H1 (cell line): ENCODE measurements at regions not wholly inside any gene's neighbourhood (a gene's known extent, or its start where the extent isn't known, plus 50 kb on each side); places are given as distances from the start of the nearest gene placed in this dataset.

ENCODE experiments used
- CTCF ChIA-PET: fragments of 300-600 bp; sonication (Branson Sonifier 250); formaldehyde crosslinking; loops from one replicate; lab custom pipeline; 2021; ENCODE audit not compliant: partially characterized antibody; lab: Charles Lee
- POLR2A ChIA-PET: fragments of 300-600 bp; sonication (Branson Sonifier 250); formaldehyde crosslinking; loops from one replicate; lab custom pipeline; 2021; ENCODE audit warnings: inconsistent platforms; ENCODE audit not compliant: partially characterized antibody; lab: Charles Lee
- DNase-seq, 2 experiments: peaks; one replicate each; pipeline versions ENCODE4 v3.0.0 to v3.0.0-alpha.2; 2010 to 2022; ENCODE audit warnings: low spot score in 2 of 2, low read depth in 1 of 2, mixed read lengths in 1 of 2
- FAIRE-seq: peaks from 2 replicates; lab custom pipeline; 2011; peaks lifted over from hg19 to GRCh38; lab: Jason Lieb, UNC
- H2AFZ ChIP-seq: 2 replicates; pipeline ENCODE4 v1.8.1; 2012; ENCODE audit warnings: low read length, inconsistent platforms
- H2AK5ac ChIP-seq: 2 replicates; pipeline ENCODE4 v1.6.1; 2013; ENCODE audit warnings: low read depth, low read length
- H2BK120ac ChIP-seq: replicated peaks from 2 replicates; pipeline ENCODE3; 2013; ENCODE audit warnings: low read depth, low read length, inconsistent platforms
- H2BK12ac ChIP-seq: 2 replicates; pipeline ENCODE4 v1.6.1; 2013; ENCODE audit warnings: low read depth, low read length
- H2BK15ac ChIP-seq: 2 replicates; pipeline ENCODE4 v1.6.1; 2013; ENCODE audit warnings: low read length
- H2BK20ac ChIP-seq: 2 replicates; pipeline ENCODE4 v1.6.1; 2013; ENCODE audit warnings: low read length
- H2BK5ac ChIP-seq: 2 replicates; pipeline ENCODE4 v1.6.1; 2013; ENCODE audit warnings: low read depth, low read length
- H3K14ac ChIP-seq: 2 replicates; pipeline ENCODE4 v1.6.1; 2013; ENCODE audit warnings: inconsistent platforms; ENCODE audit not compliant: insufficient read length
- H3K18ac ChIP-seq: 2 replicates; pipeline ENCODE4 v1.6.1; 2013; ENCODE audit warnings: low read length; ENCODE audit errors: extremely low read depth
- H3K23ac ChIP-seq: 2 replicates; pipeline ENCODE4 v1.6.1; 2013; ENCODE audit warnings: inconsistent platforms; ENCODE audit not compliant: insufficient read length
- H3K23me2 ChIP-seq: 2 replicates; pipeline ENCODE4 v1.6.1; 2013; ENCODE audit warnings: low read depth, low read length
- H3K27ac ChIP-seq: 2 replicates; pipeline ENCODE4 v1.6.1; 2011; ENCODE audit warnings: low read depth, low read length, inconsistent platforms
- H3K27me3 ChIP-seq, 4 experiments: replicated peaks in 1 of 4; 1 replicate in 1 of 4; 2 replicates in 3 of 4; pipeline versions ENCODE4 v1.6.1 to v1.8.1; 2011 to 2013; ENCODE audit warnings: low read length in 3 of 4, mild to moderate bottlenecking in 3 of 4, inconsistent platforms in 2 of 4, mixed read lengths in 2 of 4, moderate library complexity in 1 of 4; ENCODE audit not compliant: control insufficient read depth in 3 of 4, insufficient read depth in 3 of 4; ENCODE audit errors: extremely low read depth in 1 of 4
- H3K36me3 ChIP-seq, 4 experiments: 2 replicates each; pipeline versions ENCODE4 v1.6.1 to v1.8.1; 2011 to 2013; ENCODE audit warnings: mild to moderate bottlenecking in 4 of 4, low read length in 3 of 4, moderate library complexity in 2 of 4, control low read depth in 1 of 4, inconsistent platforms in 1 of 4; ENCODE audit not compliant: insufficient read depth in 4 of 4, control insufficient read depth in 2 of 4
- H3K4ac ChIP-seq: replicated peaks from 2 replicates; pipeline ENCODE3; 2013; ENCODE audit warnings: low read length, low read depth, mixed read lengths, inconsistent platforms; ENCODE audit not compliant: insufficient read length
- H3K4me1 ChIP-seq, 4 experiments: replicated peaks in 1 of 4; 1 replicate in 1 of 4; 2 replicates in 3 of 4; pipeline versions ENCODE4 v1.6.1 to v1.8.1; 2011 to 2013; ENCODE audit warnings: low read length in 3 of 4, inconsistent platforms in 2 of 4, mixed read lengths in 1 of 4; ENCODE audit not compliant: insufficient read depth in 4 of 4, control insufficient read depth in 3 of 4
- H3K4me2 ChIP-seq, 2 experiments: 2 replicates each; pipeline versions ENCODE4 v1.6.1 to v1.8.1; 2011 to 2013; ENCODE audit warnings: low read depth in 2 of 2, low read length in 2 of 2, control low read depth in 1 of 2, inconsistent platforms in 1 of 2, mild to moderate bottlenecking in 1 of 2; ENCODE audit not compliant: insufficient read depth in 1 of 2
- H3K4me3 ChIP-seq, 4 experiments: fragments of 200-600, 300-600 bp in 1 of 4; sonication (generic), shearing (Covaris generic), sonication (Bioruptor Twin) in 1 of 4; 2 replicates each; pipeline versions ENCODE4 v1.5.1 to v1.8.1; 2011 to 2016; ENCODE audit warnings: low read length in 4 of 4, low read depth in 3 of 4, control low read depth in 2 of 4, inconsistent platforms in 2 of 4, mild to moderate bottlenecking in 2 of 4, mixed read lengths in 1 of 4, moderate library complexity in 1 of 4; ENCODE audit not compliant: insufficient read depth in 2 of 4; ENCODE audit errors: extremely low read depth in 1 of 4
- H3K56ac ChIP-seq: replicated peaks from 2 replicates; pipeline ENCODE3; 2013; ENCODE audit warnings: low read depth, mild to moderate bottlenecking, mixed read lengths, low read length, inconsistent platforms; ENCODE audit not compliant: insufficient read length
- H3K79me1 ChIP-seq: 2 replicates; pipeline ENCODE4 v1.6.1; 2013; ENCODE audit warnings: low read depth, low read length, control low read depth
- H3K79me2 ChIP-seq, 2 experiments: 2 replicates each; pipeline versions ENCODE4 v1.6.1 to v1.8.1; 2012 to 2013; ENCODE audit warnings: low read length in 2 of 2, mild to moderate bottlenecking in 2 of 2, inconsistent platforms in 1 of 2; ENCODE audit not compliant: insufficient read depth in 2 of 2, control insufficient read depth in 1 of 2
- H3K9ac ChIP-seq, 4 experiments: replicated peaks in 1 of 4; 1 replicate in 1 of 4; 2 replicates in 3 of 4; pipeline versions ENCODE4 v1.6.1 to v1.8.1; 2011 to 2013; ENCODE audit warnings: low read depth in 3 of 4, low read length in 3 of 4, control low read depth in 2 of 4, mild to moderate bottlenecking in 2 of 4, moderate library complexity in 2 of 4, inconsistent platforms in 1 of 4; ENCODE audit errors: extremely low read depth in 1 of 4
- H3K9me3 ChIP-seq, 2 experiments: 2 replicates each; pipeline versions ENCODE4 v1.6.1 to v1.8.1; 2012 to 2013; ENCODE audit warnings: mild to moderate bottlenecking in 2 of 2, moderate library complexity in 2 of 2, control low read depth in 1 of 2, inconsistent platforms in 1 of 2, low read depth in 1 of 2, low read length in 1 of 2, mixed read lengths in 1 of 2; ENCODE audit not compliant: insufficient read depth in 2 of 2
- H4K20me1 ChIP-seq, 2 experiments: replicated peaks in 1 of 2; 2 replicates each; pipeline versions ENCODE3 to v1.8.1; 2011 to 2013; ENCODE audit warnings: inconsistent platforms in 2 of 2, low read length in 2 of 2, mild to moderate bottlenecking in 1 of 2; ENCODE audit not compliant: insufficient read depth in 2 of 2, control insufficient read depth in 1 of 2
- H4K5ac ChIP-seq: 2 replicates; pipeline ENCODE4 v1.6.1; 2013; ENCODE audit warnings: low read length, low read depth, mixed read lengths, inconsistent platforms; ENCODE audit not compliant: insufficient read length
- H4K8ac ChIP-seq: 2 replicates; pipeline ENCODE4 v1.8.0; 2013; ENCODE audit warnings: mild to moderate bottlenecking, moderate library complexity, low read length, inconsistent platforms; ENCODE audit not compliant: insufficient read depth; ENCODE audit errors: extremely low read depth
- H4K91ac ChIP-seq: replicated peaks from 2 replicates; pipeline ENCODE3; 2013; ENCODE audit warnings: low read length, mixed read lengths, inconsistent platforms; ENCODE audit not compliant: insufficient read length
- CBX8 ChIP-seq: fragments of 300-800, 300-1000 bp; sonication (generic); IDR thresholded peaks from 2 replicates; pipeline ENCODE4 v1.7.1; 2016; ENCODE audit warnings: low read depth, low read length, borderline replicate concordance
- KDM1A ChIP-seq: fragments of 200-600, 300-600 bp; sonication (generic); IDR thresholded peaks from 2 replicates; pipeline ENCODE4 v1.7.1; 2016; ENCODE audit warnings: mild to moderate bottlenecking, low read length, borderline replicate concordance
- WGBS, 2 experiments: shearing (Covaris generic) in 1 of 2; methylation state at CpG; one replicate each; pipeline versions ENCODE4 v1.1.6 to v1.1.7; 2013 to 2015; ENCODE audit warnings: low lambda C conversion rate in 2 of 2, mixed read lengths in 2 of 2, inconsistent platforms in 1 of 2, low coverage in 1 of 2, missing lambda C conversion rate in 1 of 2; ENCODE audit not compliant: insufficient replicate concordance in 2 of 2, insufficient coverage in 1 of 2, insufficient read length in 1 of 2; ENCODE audit errors: extremely low coverage in 1 of 2, missing lambda C conversion rate in 1 of 2; 5-methylcytosine and 5-hydroxymethylcytosine counted together

GRCh38 chr16:54586474-54587175, 300.0 kb upstream of the IRX3 start:
- Histone ChIP-seq H3K27ac (no peak overlapping the region), H3K9ac (no peak overlapping the region), H2AFZ (peak overlapping the region; percentile 18; the same call in 1 of the 2 replicates), H4K91ac (peak overlapping the region; percentile 26), H2AK5ac (no peak overlapping the region), H3K4ac (no peak overlapping the region), H4K8ac (no peak overlapping the region), H3K79me2 (no peaks in the 10 kb centered on the region), H3K23me2 (no peaks in the 10 kb centered on the region), H3K36me3 (no peaks in the 10 kb centered on the region), H4K20me1 (no peaks in the 10 kb centered on the region), H3K4me2 (peak overlapping the region in 1 of 2 experiments; percentile 50; a peak in 2 of 4 replicates)
- ChIA-PET POLR2A (interaction anchor here (2.0 kb wide), 1 partner anchor 8 kb away, joined by 6 read pairs; no protein-coding TSS in a partner anchor), CTCF (interaction anchor here (1.1 kb wide), 1 partner anchor 10 kb away, joined by 3 read pairs; no protein-coding TSS in a partner anchor)
- no peak for FAIRE-seq
- TF ChIP-seq KDM1A: peak; percentile 20; the same call in 1 of the 2 replicates
- no peak for TF ChIP-seq CBX8
- TF ChIP-seq, all 59 proteins: peak for 1
- peak overlapping the region; percentile 71; the same call in 1 of the 2 replicates for H2BK5ac ChIP-seq
- no peak overlapping the region for H3K14ac ChIP-seq
- H2BK120ac ChIP-seq: no peak overlapping the region
- peaks cover 6 to 27% (median 18%) of the 10 kb centered on the region in 4 experiments for H3K4me1 ChIP-seq
- H4K5ac ChIP-seq: no peak overlapping the region
- H3K18ac ChIP-seq: peak overlapping the region; percentile 51
- no peak overlapping the region for H3K23ac ChIP-seq
- H3K9me3 ChIP-seq: no peaks in the 10 kb centered on the region
- H3K79me1 ChIP-seq: no peaks in the 10 kb centered on the region
- DNase-seq: no peak
- peaks cover 0 to 6% (median 1%) of the 10 kb centered on the region in 4 experiments; a peak in 4 of 7 replicates for H3K27me3 ChIP-seq
- peak overlapping the region; percentile 88 for H2BK12ac ChIP-seq
- 0 out of 2 replicates have a peak overlapping the region, but pooled peaks have one; percentile 61 for H2BK15ac ChIP-seq
- no peak overlapping the region; the same call in 1 of the 2 replicates for H2BK20ac ChIP-seq
- no peak overlapping the region for H3K4me3 ChIP-seq
- WGBS, 2 experiments: 83% methylated on average over 4 of the region's 4 CpGs; no CpG with 5 or more reads in 1 of the 2 experiments
- no peak overlapping the region for H3K56ac ChIP-seq
